Superior temporal gyrus (tissue), 1 donor: ENCODE measurements at regions not wholly inside any gene's neighbourhood (a gene's known extent, or its start where the extent isn't known, plus 50 kb on each side); places are given as distances from the start of the nearest gene placed in this dataset.
A peak's percentile ranks its signal among the peaks of the same experiment; 100 is the strongest.
"Not testable (repeated sequence)": the region's sequence is repeated elsewhere in the genome, so short reads cannot be mapped to it uniquely, and the experiment has no call there.

Experiments
- DNase-seq: peaks from one replicate; pipeline ENCODE4 v3.0.0-alpha.2; 2016; ENCODE audit errors: extremely low spot score

- DNase-seq: no peak
Measured at GRCh38 chr4:54574500-54574899, 83.3 kb upstream of the KIT start.

- DNase-seq: no peak
Measured at GRCh38 chr4:54575919-54576318, 81.8 kb upstream of the KIT start.

- DNase-seq: no peak
Measured at GRCh38 chr4:54581807-54582206, 76.0 kb upstream of the KIT start.

GRCh38 chr4:54585321-54586000 lies 72.3 kb upstream of the KIT start:
- no peak for DNase-seq

GRCh38 chr4:54586320-54586955 lies 71.3 kb upstream of the KIT start:
- DNase-seq: no peak

GRCh38 chr4:54587107-54587891 lies 70.5 kb upstream of the KIT start:
- no peak for DNase-seq

- no peak for DNase-seq
Measured at GRCh38 chr4:54588404-54588803, 69.4 kb upstream of the KIT start.

- no peak for DNase-seq
Measured at GRCh38 chr4:54589586-54589985, 68.2 kb upstream of the KIT start.

GRCh38 chr4:54593795-54594322 lies 63.9 kb upstream of the KIT start:
- no peak for DNase-seq

GRCh38 chr4:54596201-54596600 lies 61.6 kb upstream of the KIT start:
- DNase-seq: peak; percentile 35

- DNase-seq: not testable (repeated sequence)
Measured at GRCh38 chr4:54597678-54598077, 60.1 kb upstream of the KIT start.

GRCh38 chr4:54602175-54602574 lies 55.6 kb upstream of the KIT start:
- not testable (repeated sequence) for DNase-seq

- no peak for DNase-seq
Measured at GRCh38 chr4:54607067-54607466, 50.7 kb upstream of the KIT start.

GRCh38 chr4:54607521-54607920 lies 50.2 kb upstream of the KIT start:
- no peak for DNase-seq
